SJCRH30 (cell line): ENCODE measurements at regions not wholly inside any gene's neighbourhood (a gene's known extent, or its start where the extent isn't known, plus 50 kb on each side); places are given as distances from the start of the nearest gene placed in this dataset.

Experiments
- DNase-seq, 2 experiments: peaks; one replicate each; pipeline ENCODE4 v3.0.0-alpha.2; 2015 to 2020
- H3K27ac ChIP-seq: fragments of 250-450 bp; sonication (Bioruptor Pico); 2 replicates; pipeline ENCODE4 v1.5.1; 2020; ENCODE audit warnings: mild to moderate bottlenecking, moderate library complexity
- H3K27me3 ChIP-seq: fragments of 250-450 bp; sonication (Bioruptor Pico); 2 replicates; pipeline ENCODE4 v1.5.1; 2020; ENCODE audit warnings: mild to moderate bottlenecking, moderate library complexity
- H3K36me3 ChIP-seq: fragments of 250-450 bp; sonication (Bioruptor Pico); 2 replicates; pipeline ENCODE4 v1.5.1; 2020; ENCODE audit warnings: mild to moderate bottlenecking, moderate library complexity
- H3K4me1 ChIP-seq: fragments of 250-450 bp; sonication (Bioruptor Pico); 2 replicates; pipeline ENCODE4 v1.5.1; 2020; ENCODE audit warnings: mild to moderate bottlenecking, moderate library complexity
- H3K4me3 ChIP-seq: fragments of 250-450 bp; sonication (Bioruptor Pico); 2 replicates; pipeline ENCODE4 v1.5.1; 2020; ENCODE audit warnings: mild to moderate bottlenecking, moderate library complexity
- H3K9me3 ChIP-seq: fragments of 250-450 bp; sonication (Bioruptor Pico); replicated peaks from 2 replicates; pipeline ENCODE4 v1.5.1; 2020; ENCODE audit warnings: mild to moderate bottlenecking, moderate library complexity

- Histone ChIP-seq H3K9me3 (0 out of 2 replicates have a peak, but pooled peaks cover 9% of the 10 kb centered on the region), H3K27me3 (no peaks in the 10 kb centered on the region), H3K36me3 (no peaks in the 10 kb centered on the region), H3K4me3 (no peak overlapping the region), H3K27ac (no peak overlapping the region), H3K4me1 (peaks cover 5% of the 10 kb centered on the region)
- no peak for DNase-seq
Measured at GRCh38 chr12:46920499-46920898, 94.7 kb upstream of the SLC38A4 start.

DNA sequence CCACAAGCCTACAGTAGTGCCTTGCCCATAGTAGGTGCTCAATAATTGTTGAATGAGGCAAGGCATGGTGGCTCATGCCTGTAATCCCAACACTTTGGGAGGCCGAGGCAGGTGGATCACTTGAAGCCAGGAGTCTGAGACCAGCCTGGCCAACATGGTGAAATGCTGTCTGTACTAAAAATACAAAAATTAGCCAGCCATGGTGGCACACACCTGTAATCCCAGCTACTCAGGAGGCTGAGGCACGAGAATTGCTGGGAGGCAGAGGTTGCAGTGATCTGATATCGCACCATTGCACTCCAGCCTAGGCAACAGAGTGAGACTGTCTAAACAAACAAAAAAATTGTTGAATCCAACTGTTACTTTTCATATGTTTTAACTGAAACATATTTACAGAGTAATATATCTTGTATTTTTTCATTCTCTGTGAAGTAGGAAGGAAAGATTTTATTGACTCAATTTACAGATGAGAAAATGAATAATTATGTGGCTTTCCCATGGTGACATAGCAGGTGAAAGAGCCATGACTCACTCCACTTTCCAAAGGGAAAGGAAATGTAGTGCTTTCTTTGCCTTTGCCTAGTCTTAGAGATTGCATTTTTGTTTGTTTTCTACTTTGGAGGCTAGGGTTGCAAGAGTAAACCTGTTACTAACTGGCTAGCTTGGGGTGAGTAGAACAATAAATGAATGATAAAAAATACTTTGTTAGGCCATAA, 95.4 kb upstream of the SLC38A4 start:
- H3K4me3 ChIP-seq, result no peak overlapping the region
- H3K27me3 ChIP-seq, result no peaks in the 10 kb centered on the region
- no peak overlapping the region for H3K27ac ChIP-seq
- H3K36me3 ChIP-seq, result no peaks in the 10 kb centered on the region
- H3K4me1 ChIP-seq, result 0 out of 2 replicates have a peak, but pooled peaks cover 4% of the 10 kb centered on the region
- H3K9me3 ChIP-seq, result 0 out of 2 replicates have a peak, but pooled peaks cover 9% of the 10 kb centered on the region
- no peak for DNase-seq

DNA sequence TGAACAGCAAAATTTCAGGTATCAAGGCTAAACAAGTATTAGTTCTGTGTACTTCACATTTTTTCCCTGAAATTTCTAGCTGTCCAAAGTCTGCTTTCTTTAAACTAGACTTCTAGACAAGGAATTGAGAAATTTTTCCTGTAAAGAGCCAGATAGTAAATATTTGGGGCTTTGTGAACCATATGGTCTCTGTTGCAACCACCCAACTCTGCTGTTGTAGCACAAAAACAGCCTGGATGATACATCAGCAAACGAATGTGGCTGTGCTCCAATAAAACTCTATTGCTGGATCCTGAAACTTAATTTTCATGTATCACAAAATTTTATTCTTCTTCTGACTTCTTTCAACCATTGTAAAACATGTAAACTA, 96.0 kb upstream of the SLC38A4 start:
- H3K27me3 ChIP-seq, result no peaks in the 10 kb centered on the region
- no peak for DNase-seq
- 0 out of 2 replicates have a peak, but pooled peaks cover 4% of the 10 kb centered on the region for H3K4me1 ChIP-seq
- H3K27ac ChIP-seq, result no peak overlapping the region
- no peak overlapping the region for H3K4me3 ChIP-seq
- 0 out of 2 replicates have a peak, but pooled peaks cover 9% of the 10 kb centered on the region for H3K9me3 ChIP-seq
- H3K36me3 ChIP-seq, result no peaks in the 10 kb centered on the region

- Histone ChIP-seq H3K36me3 (no peaks in the 10 kb centered on the region), H3K4me1 (0 out of 2 replicates have a peak, but pooled peaks cover under 1% of the 10 kb centered on the region), H3K9me3 (peaks cover 1% of the 10 kb centered on the region; the same call in 1 of the 2 replicates), H3K27me3 (no peaks in the 10 kb centered on the region), H3K27ac (no peak overlapping the region), H3K4me3 (no peak overlapping the region)
- no peak for DNase-seq
Measured at GRCh38 chr12:46926526-46926925, 100.7 kb upstream of the SLC38A4 start.

DNA sequence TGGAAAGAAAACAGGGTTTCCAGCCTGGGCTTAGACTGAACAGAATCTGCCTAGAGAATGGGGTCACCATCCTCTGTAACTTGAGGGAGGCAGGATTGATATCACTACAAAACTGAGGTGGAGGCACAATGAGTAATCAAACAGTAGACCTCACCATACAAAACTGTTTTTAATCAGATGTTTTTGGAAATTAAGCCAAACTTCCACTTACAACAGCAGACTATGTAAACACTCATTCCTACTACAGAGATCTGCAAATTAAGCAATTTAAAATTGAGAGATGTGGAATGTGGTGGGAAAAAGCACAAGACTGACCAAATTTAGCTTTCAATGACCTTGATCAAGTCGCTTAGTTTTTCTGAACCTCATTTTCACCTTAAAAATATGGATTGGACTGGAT, 104.3 kb upstream of the SLC38A4 start:
- peaks cover 8% of the 10 kb centered on the region; the same call in 1 of the 2 replicates for H3K4me1 ChIP-seq
- peaks cover 6% of the 10 kb centered on the region; the same call in 1 of the 2 replicates for H3K9me3 ChIP-seq
- no peaks in the 10 kb centered on the region for H3K27me3 ChIP-seq
- DNase-seq, result no peak
- no peak overlapping the region for H3K27ac ChIP-seq
- no peak overlapping the region for H3K4me3 ChIP-seq
- H3K36me3 ChIP-seq, result no peaks in the 10 kb centered on the region

DNA sequence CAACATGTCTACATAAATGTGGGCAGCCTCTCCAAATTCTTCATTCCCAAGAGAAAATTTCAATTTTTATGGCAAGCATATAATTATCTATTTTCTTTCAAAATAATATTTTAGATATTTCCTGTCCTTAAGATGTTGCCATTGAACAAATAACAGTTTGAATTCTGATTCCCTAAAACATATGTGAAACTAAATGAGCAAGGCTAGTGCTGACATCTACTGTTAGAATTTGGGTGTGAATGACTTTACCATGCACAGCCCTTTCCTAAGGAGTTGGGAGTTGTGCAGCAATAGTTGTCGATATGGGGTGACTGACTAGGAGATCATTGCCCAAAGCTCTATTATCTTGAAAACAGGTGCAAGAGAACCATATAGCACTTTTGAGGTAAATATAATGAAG, 108.2 kb upstream of the SLC38A4 start:
- H3K9me3 ChIP-seq, result peaks cover 6% of the 10 kb centered on the region; the same call in 1 of the 2 replicates
- no peaks in the 10 kb centered on the region for H3K27me3 ChIP-seq
- no peak overlapping the region for H3K27ac ChIP-seq
- peaks cover 18% of the 10 kb centered on the region for H3K4me1 ChIP-seq
- DNase-seq, result peak; percentile 26 to 74
- no peaks in the 10 kb centered on the region for H3K36me3 ChIP-seq
- no peak overlapping the region for H3K4me3 ChIP-seq

DNA sequence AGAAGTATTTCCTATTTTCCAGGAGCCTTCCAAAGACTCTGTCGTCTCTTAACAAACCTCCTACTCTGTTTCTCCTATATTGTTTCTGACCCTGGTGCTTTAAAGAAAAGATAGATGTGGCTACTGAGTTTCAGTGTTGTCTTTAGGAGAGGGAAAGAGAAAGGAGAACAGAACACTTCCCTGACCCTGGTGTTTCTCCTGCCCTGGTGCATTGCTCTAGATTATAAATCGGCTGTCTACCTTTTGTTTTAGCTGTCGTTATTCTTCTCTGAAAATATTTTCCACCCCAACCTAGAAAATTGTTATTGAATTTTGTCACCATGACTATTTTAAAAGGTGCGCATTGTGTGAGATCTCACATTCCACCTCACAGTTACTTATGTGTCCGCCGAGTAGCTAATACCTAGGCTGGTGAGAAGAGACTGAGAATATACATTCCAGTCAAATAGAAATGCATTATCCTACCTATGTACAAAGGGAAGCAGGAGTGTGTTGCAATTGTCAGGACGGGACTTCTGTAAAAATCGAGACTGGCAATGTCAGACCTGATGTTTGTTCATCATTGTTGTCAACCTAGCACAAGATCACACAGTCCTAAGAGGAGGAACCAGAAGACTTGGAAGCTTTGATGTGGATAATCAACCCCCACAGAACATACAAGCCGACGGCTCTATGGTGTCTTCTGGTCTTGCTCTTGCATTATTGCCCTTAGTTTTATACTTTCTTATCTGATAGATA, 108.7 kb upstream of the SLC38A4 start:
- Histone ChIP-seq H3K4me3 (no peak overlapping the region), H3K9me3 (peaks cover 6% of the 10 kb centered on the region; the same call in 1 of the 2 replicates), H3K27ac (no peak overlapping the region), H3K4me1 (peaks cover 18% of the 10 kb centered on the region), H3K36me3 (no peaks in the 10 kb centered on the region), H3K27me3 (no peaks in the 10 kb centered on the region)
- DNase-seq, result no peak

GRCh38 chr12:46935271-46935847, 109.6 kb upstream of the SLC38A4 start:
- Histone ChIP-seq H3K9me3 (peaks cover 6% of the 10 kb centered on the region; the same call in 1 of the 2 replicates), H3K36me3 (no peaks in the 10 kb centered on the region), H3K4me1 (peaks cover 18% of the 10 kb centered on the region), H3K4me3 (no peak overlapping the region), H3K27ac (no peak overlapping the region), H3K27me3 (no peaks in the 10 kb centered on the region)
- no peak for DNase-seq

- Histone ChIP-seq H3K4me3 (no peak overlapping the region), H3K36me3 (no peaks in the 10 kb centered on the region), H3K4me1 (peaks cover 18% of the 10 kb centered on the region), H3K27ac (no peak overlapping the region), H3K9me3 (peaks cover 6% of the 10 kb centered on the region; the same call in 1 of the 2 replicates), H3K27me3 (no peaks in the 10 kb centered on the region)
- DNase-seq, result no peak
Measured at GRCh38 chr12:46936042-46936441, 110.2 kb upstream of the SLC38A4 start.

DNA sequence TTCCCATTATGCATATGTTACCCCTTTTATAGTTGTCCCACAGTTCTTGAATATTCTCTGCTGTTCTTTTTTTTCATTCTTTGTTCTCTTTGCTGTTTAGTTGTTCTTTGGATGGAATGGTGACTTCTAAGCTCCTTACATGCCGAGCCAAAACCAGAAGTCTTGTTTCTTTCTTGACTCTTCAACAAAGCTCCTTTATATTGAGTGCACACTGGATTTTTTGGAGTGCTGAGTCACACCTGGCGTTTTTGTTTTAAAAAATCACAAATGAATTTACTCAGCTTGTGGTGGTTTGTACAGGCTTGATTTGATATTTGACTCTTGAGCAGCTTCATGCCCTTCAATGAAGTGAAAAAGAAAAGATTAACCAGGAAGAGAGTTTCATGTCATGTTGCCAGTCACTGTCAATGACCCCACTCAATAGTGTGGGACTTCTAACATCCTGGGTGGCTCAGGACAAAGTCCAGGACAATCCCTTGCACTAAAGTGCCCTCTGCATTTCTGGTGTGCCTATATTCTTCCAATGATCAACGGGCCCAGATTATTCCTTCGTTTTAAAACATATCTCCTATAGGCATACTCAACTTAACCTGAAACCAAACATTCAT, 112.4 kb upstream of the SLC38A4 start:
- Histone ChIP-seq H3K27ac (no peak overlapping the region), H3K9me3 (no peaks in the 10 kb centered on the region; the same call in 1 of the 2 replicates), H3K4me1 (peaks cover 36% of the 10 kb centered on the region), H3K36me3 (no peaks in the 10 kb centered on the region), H3K4me3 (no peak overlapping the region), H3K27me3 (no peaks in the 10 kb centered on the region)
- no peak for DNase-seq

DNA sequence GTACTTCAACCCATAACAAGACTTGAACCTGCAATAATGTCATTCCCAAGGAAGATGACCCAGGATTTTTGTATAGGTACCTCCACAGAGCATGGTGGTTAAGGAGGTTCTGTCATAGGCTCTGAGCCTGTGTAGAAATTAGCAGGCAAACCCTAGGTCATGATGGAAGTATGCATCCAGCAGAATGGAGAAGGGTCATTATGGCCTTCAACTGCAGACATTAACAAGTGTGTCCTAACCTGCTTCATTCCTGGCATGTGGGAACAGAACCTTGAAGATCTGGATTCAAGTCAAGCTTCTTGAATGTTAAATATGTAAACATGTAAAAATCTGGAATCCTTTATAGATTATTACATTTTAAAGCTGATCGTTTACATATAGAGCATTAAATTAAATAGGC, 116.2 kb upstream of the SLC38A4 start:
- no peaks in the 10 kb centered on the region for H3K36me3 ChIP-seq
- H3K9me3 ChIP-seq, result no peaks in the 10 kb centered on the region; the same call in 1 of the 2 replicates
- no peaks in the 10 kb centered on the region for H3K27me3 ChIP-seq
- no peak for DNase-seq
- peaks cover 48% of the 10 kb centered on the region for H3K4me1 ChIP-seq
- peak overlapping the region; percentile 82 for H3K27ac ChIP-seq
- H3K4me3 ChIP-seq, result no peak overlapping the region

GRCh38 chr12:46942579-46942978, 116.8 kb upstream of the SLC38A4 start:
- H3K36me3 ChIP-seq, result no peaks in the 10 kb centered on the region
- no peak overlapping the region for H3K4me3 ChIP-seq
- H3K27me3 ChIP-seq, result no peaks in the 10 kb centered on the region
- H3K9me3 ChIP-seq, result no peaks in the 10 kb centered on the region; the same call in 1 of the 2 replicates
- H3K27ac ChIP-seq, result peak overlapping the region; percentile 82
- peak; percentile 64 to 83 for DNase-seq
- peaks cover 48% of the 10 kb centered on the region for H3K4me1 ChIP-seq

DNA sequence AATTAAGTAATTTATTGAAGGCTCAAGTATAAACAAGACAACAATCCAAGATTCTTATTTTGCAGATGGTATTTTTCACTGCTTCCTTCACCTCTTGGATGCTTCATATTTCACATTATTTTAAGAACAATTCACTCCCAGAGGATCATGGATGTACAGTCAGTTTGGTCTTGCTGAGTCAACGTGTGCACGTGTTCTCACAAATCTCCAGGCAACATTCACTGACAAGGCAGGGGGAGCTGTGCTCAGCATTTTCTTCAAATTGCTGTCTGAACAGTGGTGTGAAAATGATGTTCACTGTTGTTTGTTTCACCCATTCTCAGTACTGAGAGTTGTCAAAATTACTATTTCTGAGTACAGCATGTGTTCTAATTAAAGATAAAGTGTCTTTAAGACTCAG, 118.3 kb upstream of the SLC38A4 start:
- no peaks in the 10 kb centered on the region for H3K27me3 ChIP-seq
- DNase-seq, result peak; percentile 35 to 59
- H3K27ac ChIP-seq, result peak overlapping the region; percentile 82
- H3K36me3 ChIP-seq, result no peaks in the 10 kb centered on the region
- no peak overlapping the region for H3K4me3 ChIP-seq
- H3K4me1 ChIP-seq, result peaks cover 41% of the 10 kb centered on the region
- no peaks in the 10 kb centered on the region; the same call in 1 of the 2 replicates for H3K9me3 ChIP-seq

DNA sequence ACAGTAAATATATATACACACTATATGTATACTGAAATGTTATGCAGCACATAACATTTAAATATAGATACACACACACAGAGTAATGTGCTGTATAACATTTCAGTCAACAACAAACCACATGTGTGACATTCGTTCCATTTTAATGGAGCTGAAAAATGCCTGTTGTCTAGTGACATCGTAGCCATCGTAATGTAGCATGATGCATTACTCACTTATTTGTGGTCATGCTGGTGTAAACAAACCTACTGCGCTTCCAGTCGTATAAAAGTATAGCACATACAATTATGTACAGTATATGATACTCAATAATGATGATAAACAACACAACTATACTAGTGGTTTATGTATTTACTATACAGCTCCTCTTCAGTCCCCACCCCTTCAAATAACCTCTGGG, 119.0 kb upstream of the SLC38A4 start:
- H3K27me3 ChIP-seq, result no peaks in the 10 kb centered on the region

More for the DNA sequence above, 119.0 kb upstream of the SLC38A4 start:
- Histone ChIP-seq H3K27ac (peak overlapping the region; percentile 2; the same call in 1 of the 2 replicates), H3K4me3 (no peak overlapping the region), H3K4me1 (peaks cover 46% of the 10 kb centered on the region), H3K9me3 (no peaks in the 10 kb centered on the region; the same call in 1 of the 2 replicates), H3K36me3 (no peaks in the 10 kb centered on the region)
- DNase-seq, result no peak
